AG04450 (cell line): ENCODE measurements at regions not wholly inside any gene's neighbourhood (a gene's known extent, or its start where the extent isn't known, plus 50 kb on each side); places are given as distances from the start of the nearest gene placed in this dataset.

Experiments used
- CTCF ChIA-PET: fragments of 300-600, 350-600 bp; formaldehyde crosslinking; extraction: SDS; loops from one replicate; lab custom pipeline; 2022; ENCODE audit warnings: antibody characterized with exemption, inconsistent platforms; lab: Charles Lee
- POLR2A ChIA-PET: fragments of 350-600 bp; formaldehyde crosslinking; extraction: SDS; loops from one replicate; lab custom pipeline; 2021; ENCODE audit warnings: antibody characterized with exemption, inconsistent platforms; lab: Yijun Ruan, JAX
- DNase-seq: peaks from one replicate; pipeline ENCODE4 v3.0.0-alpha.2; 2011; ENCODE audit warnings: low read depth, low spot score
- H3K27ac ChIP-seq: one replicate; pipeline ENCODE4 v1.5.1; 2012; ENCODE audit warnings: low read depth, low read length, control low read depth
- H3K27me3 ChIP-seq: one replicate; pipeline ENCODE4 v1.6.0; 2012; ENCODE audit warnings: low read length; ENCODE audit not compliant: control insufficient read depth, insufficient read depth
- H3K4me3 ChIP-seq: 2 replicates; pipeline ENCODE4 v1.5.1; 2011; ENCODE audit warnings: mild to moderate bottlenecking, low read depth, low read length, control low read depth
- H3K9me3 ChIP-seq: 2 replicates; pipeline ENCODE4 v1.5.1; 2012; ENCODE audit warnings: low read length; ENCODE audit not compliant: control insufficient read depth, insufficient read depth
- CTCF ChIP-seq: IDR thresholded peaks from 2 replicates; pipeline ENCODE4 v1.5.1; 2011; ENCODE audit warnings: low read depth, low read length, control low read depth, inconsistent platforms

GRCh38 chr4:123244137-123244536, 152.5 kb upstream of the SPRY1 start:
- H3K27ac ChIP-seq = no peak overlapping the region
- TF ChIP-seq CTCF = 0 out of 2 replicates have a peak, but pooled peaks have one; percentile 10
- no peaks in the 10 kb centered on the region for H3K27me3 ChIP-seq
- DNase-seq = no peak
- H3K4me3 ChIP-seq = no peak overlapping the region
- CTCF ChIA-PET = no interaction called here
- no peaks in the 10 kb centered on the region for H3K9me3 ChIP-seq
- POLR2A ChIA-PET = no interaction called here

- Histone ChIP-seq H3K9me3 (no peaks in the 10 kb centered on the region), H3K27ac (no peak overlapping the region), H3K27me3 (no peaks in the 10 kb centered on the region), H3K4me3 (no peak overlapping the region)
- ChIA-PET CTCF (no interaction called here), POLR2A (no interaction called here)
- no peak for TF ChIP-seq CTCF
- DNase-seq = no peak
Measured at GRCh38 chr4:123246085-123246484, 150.5 kb upstream of the SPRY1 start.

- ChIA-PET CTCF (interaction anchor here (1.4 kb wide), 1 partner anchor 413 kb away, joined by 3 read pairs; no protein-coding TSS in a partner anchor), POLR2A (interaction anchor here (0.6 to 0.7 kb wide), 2 partner anchors 90 to 563 kb away, joined by 3 to 6 read pairs; no protein-coding TSS in a partner anchor)
Measured at GRCh38 chr4:123248085-123248659, 148.4 kb upstream of the SPRY1 start.

GRCh38 chr4:123249821-123250220, 146.8 kb upstream of the SPRY1 start:
- no peak for TF ChIP-seq CTCF
- Histone ChIP-seq H3K27ac (no peak overlapping the region), H3K9me3 (no peaks in the 10 kb centered on the region), H3K27me3 (no peaks in the 10 kb centered on the region), H3K4me3 (no peak overlapping the region)
- no peak for DNase-seq
- POLR2A ChIA-PET = no interaction called here
- CTCF ChIA-PET = no interaction called here

More at GRCh38 chr4:123248085-123248659, 148.4 kb upstream of the SPRY1 start:
- TF ChIP-seq CTCF = no peak
- no peak overlapping the region for H3K27ac ChIP-seq
- no peaks in the 10 kb centered on the region for H3K9me3 ChIP-seq
- DNase-seq = no peak
- no peak overlapping the region for H3K4me3 ChIP-seq
- no peaks in the 10 kb centered on the region for H3K27me3 ChIP-seq

GRCh38 chr4:123250843-123251242, 145.8 kb upstream of the SPRY1 start:
- CTCF ChIA-PET = no interaction called here
- Histone ChIP-seq H3K27ac (no peak overlapping the region), H3K4me3 (no peak overlapping the region), H3K9me3 (no peaks in the 10 kb centered on the region), H3K27me3 (no peaks in the 10 kb centered on the region)
- POLR2A ChIA-PET = interaction anchor here (0.7 kb wide), 1 partner anchor 15 kb away, joined by 3 read pairs; no protein-coding TSS in a partner anchor
- peak; percentile 74 for DNase-seq
- TF ChIP-seq CTCF = no peak
